ENCODE measurements at regions not wholly inside any gene's neighbourhood (a gene's known extent, or its start where the extent isn't known, plus 50 kb on each side); places are given as distances from the start of the nearest gene placed in this dataset.

GRCh38 chr3:83622526-83622925, 1336.3 kb upstream of the CADM2 start:
- no peak for TF ChIP-seq CTCF (IDR thresholded peaks at IDR 0.05)
- TF ChIP-seq POLR2AphosphoS5 (IDR thresholded peaks at IDR 0.05), result no peak
- no peak for TF ChIP-seq POLR2A (IDR thresholded peaks at IDR 0.05)

All from prostate gland (tissue), 2 donors.